Prostate gland (tissue), 2 donors: ENCODE measurements at regions not wholly inside any gene's neighbourhood (a gene's known extent, or its start where the extent isn't known, plus 50 kb on each side); places are given as distances from the start of the nearest gene placed in this dataset.
"Not testable (repeated sequence)": the region's sequence is repeated elsewhere in the genome, so short reads cannot be mapped to it uniquely, and the experiment has no call there.

Experiments
- DNase-seq: peaks from one replicate; pipeline ENCODE4 v3.0.0-alpha.2; 2019; ENCODE audit warnings: low spot score
- H3K27ac ChIP-seq, 2 donors: fragments of 200-600 bp; sonication (generic); 2 replicates each; pipeline ENCODE4 v1.5.1; 2017 to 2019
- H3K27me3 ChIP-seq: fragments of 200-600 bp; sonication (generic); replicated peaks from 2 replicates; pipeline ENCODE4 v1.5.1; 2019; ENCODE audit not compliant: insufficient read depth
- H3K36me3 ChIP-seq, 2 donors: fragments of 200-600 bp; sonication (generic); 1 replicate in 1 of 2; 2 replicates in 1 of 2; pipeline versions ENCODE4 v1.5.1 to v1.8.1; 2017 to 2019
- H3K4me1 ChIP-seq: fragments of 200-600 bp; sonication (generic); replicated peaks from 2 replicates; pipeline ENCODE4 v1.5.1; 2019
- H3K4me3 ChIP-seq, 2 donors: fragments of 200-600 bp; sonication (generic); 2 replicates each; pipeline ENCODE4 v1.5.1; 2017 to 2019
- H3K9me3 ChIP-seq: fragments of 200-600 bp; sonication (generic); 2 replicates; pipeline ENCODE4 v1.5.1; 2017
- POLR2A ChIP-seq: fragments of 450-650 bp; IDR thresholded peaks from one replicate; pipeline ENCODE4 v1.6.1; 2016; ENCODE audit warnings: antibody characterized with exemption, mild to moderate bottlenecking
- POLR2AphosphoS5 ChIP-seq: sonication (generic); formaldehyde crosslinking; IDR thresholded peaks from one replicate; pipeline ENCODE4 v1.6.1; 2017; ENCODE audit warnings: antibody characterized with exemption
- WGBS: methylation state at CpG from one replicate; pipeline ENCODE4 v1.1.5; 2018; 5-methylcytosine and 5-hydroxymethylcytosine counted together
- intact Hi-C: fragments of 100-400 bp; cut with DNase I; formaldehyde crosslinking; loops from one replicate; pipeline ENCODE4 v1.14.2; 2022
- TF ChIP-seq, protein P1 (sequence below), 4 experiments: fragments of 200-600 bp in 2 of 4; fragments of 450-650 bp in 2 of 4; sonication (generic) in 2 of 4; IDR thresholded peaks; 1 replicate in 3 of 4; 2 replicates in 1 of 4; pipeline ENCODE4 v1.5.1; 2016 to 2019; ENCODE audit warnings: antibody characterized with exemption in 4 of 4, mild to moderate bottlenecking in 2 of 4, moderate library complexity in 2 of 4

DNA sequence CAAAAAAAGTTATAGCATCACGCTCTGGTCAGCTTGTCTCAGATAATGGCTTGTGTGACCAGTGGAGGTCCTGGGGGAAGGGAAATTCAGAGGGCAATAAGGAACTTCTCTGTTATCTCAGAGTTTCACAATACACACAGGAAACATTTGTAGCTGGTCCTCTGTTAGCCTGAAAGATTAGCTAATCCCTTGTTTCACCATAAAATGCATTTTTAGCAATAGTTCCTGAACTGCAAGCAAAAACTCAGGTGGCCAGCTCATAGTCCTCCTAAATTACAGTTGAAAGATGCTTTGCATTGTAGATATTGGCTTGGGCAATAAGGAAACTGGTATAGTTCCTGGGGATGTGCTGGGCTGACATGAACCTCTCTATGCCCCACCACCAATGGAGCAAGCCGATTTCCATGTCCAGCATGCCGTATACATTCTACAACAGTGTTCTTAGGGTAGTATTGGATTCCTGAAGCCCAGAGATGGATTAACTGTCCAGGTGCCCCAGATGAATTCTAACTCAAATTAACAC lies 141.5 kb upstream of the TBL1XR1 start:
- H3K27ac ChIP-seq, result no peak overlapping the region
- 89% methylated on average over 3 of the region's 3 CpGs for WGBS
- H3K36me3 ChIP-seq, result no peaks in the 10 kb centered on the region
- intact Hi-C loops, result no loop called here
- no peaks in the 10 kb centered on the region for H3K4me1 ChIP-seq
- no peak for TF ChIP-seq POLR2A
- TF ChIP-seq, protein P1, sequence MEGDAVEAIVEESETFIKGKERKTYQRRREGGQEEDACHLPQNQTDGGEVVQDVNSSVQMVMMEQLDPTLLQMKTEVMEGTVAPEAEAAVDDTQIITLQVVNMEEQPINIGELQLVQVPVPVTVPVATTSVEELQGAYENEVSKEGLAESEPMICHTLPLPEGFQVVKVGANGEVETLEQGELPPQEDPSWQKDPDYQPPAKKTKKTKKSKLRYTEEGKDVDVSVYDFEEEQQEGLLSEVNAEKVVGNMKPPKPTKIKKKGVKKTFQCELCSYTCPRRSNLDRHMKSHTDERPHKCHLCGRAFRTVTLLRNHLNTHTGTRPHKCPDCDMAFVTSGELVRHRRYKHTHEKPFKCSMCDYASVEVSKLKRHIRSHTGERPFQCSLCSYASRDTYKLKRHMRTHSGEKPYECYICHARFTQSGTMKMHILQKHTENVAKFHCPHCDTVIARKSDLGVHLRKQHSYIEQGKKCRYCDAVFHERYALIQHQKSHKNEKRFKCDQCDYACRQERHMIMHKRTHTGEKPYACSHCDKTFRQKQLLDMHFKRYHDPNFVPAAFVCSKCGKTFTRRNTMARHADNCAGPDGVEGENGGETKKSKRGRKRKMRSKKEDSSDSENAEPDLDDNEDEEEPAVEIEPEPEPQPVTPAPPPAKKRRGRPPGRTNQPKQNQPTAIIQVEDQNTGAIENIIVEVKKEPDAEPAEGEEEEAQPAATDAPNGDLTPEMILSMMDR (IDR thresholded peaks at IDR 0.05), result no peak
- no peak for TF ChIP-seq POLR2AphosphoS5
- no peaks in the 10 kb centered on the region for H3K9me3 ChIP-seq
- H3K27me3 ChIP-seq, result no peaks in the 10 kb centered on the region
- no peak overlapping the region for H3K4me3 ChIP-seq
- no peak for DNase-seq

DNA sequence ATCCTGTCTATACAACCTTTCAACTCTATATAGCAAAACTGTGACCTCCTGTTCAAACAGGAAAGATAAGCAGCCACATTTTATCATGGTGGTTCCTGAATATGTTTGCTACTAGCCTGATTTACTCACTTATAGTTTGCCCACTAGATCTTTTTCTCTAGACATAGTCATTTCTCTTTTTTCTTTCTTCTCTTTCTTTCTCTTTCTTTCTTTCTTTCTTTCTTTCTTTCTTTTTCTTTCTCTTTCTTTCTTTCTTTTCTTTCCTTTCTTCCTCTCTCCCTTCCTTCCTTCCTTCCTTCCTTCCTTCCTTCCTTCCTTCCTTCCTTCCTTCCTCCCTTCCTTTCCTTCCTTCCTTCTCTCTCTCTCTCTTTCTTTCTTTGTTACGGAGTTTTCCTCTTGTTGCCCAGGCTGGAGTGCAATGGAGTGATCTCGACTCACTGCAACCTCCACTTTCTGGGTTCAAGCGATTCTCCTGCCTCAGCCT lies 142.0 kb upstream of the TBL1XR1 start:
- H3K4me3 ChIP-seq, DNase-seq, H3K9me3 ChIP-seq, intact Hi-C loops, H3K4me1 ChIP-seq, H3K27me3 ChIP-seq, H3K27ac ChIP-seq, H3K36me3 ChIP-seq: not testable (repeated sequence)
- WGBS, result 67% methylated on average over 3 of the region's 3 CpGs

DNA sequence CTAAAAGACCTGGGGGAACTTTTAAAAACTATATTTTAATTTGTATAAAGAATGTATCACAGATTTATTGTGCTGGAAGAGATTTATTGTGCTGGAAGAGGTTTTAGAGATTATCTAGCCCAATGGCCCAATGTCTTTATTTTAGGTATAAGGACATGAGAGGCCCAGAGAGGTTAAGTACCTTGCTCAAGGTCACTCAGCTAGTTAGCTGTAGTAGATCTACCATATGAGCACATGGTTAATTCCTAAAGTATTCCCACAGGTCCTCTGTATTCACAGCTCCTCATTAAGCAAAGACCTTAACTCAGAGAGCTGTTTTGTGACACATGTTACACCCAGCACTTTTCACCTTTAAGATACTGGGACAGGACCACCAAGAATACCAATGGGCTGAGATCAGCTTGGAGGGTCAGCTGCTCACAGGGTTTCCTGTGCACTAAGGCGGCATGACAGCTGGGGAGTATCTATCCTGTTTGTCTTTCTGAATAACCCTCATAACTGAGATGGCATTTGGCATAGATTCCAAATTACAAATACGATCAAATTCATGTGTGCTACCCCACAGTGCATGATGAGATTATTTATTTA lies 143.1 kb upstream of the TBL1XR1 start:
- Histone ChIP-seq H3K36me3 (no peaks in the 10 kb centered on the region), H3K4me3 (no peak overlapping the region), H3K27me3 (no peaks in the 10 kb centered on the region), H3K4me1 (peaks cover 3% of the 10 kb centered on the region), H3K27ac (no peak overlapping the region), H3K9me3 (no peaks in the 10 kb centered on the region)
- TF ChIP-seq, protein P1 (IDR thresholded peaks at IDR 0.05), result no peak
- no peak for TF ChIP-seq POLR2A
- no peak for TF ChIP-seq POLR2AphosphoS5
- no peak for DNase-seq
- intact Hi-C loops, result loop anchor here (5.0 kb wide), 1 partner anchor 48 kb away; no protein-coding TSS in a partner anchor
- WGBS, result 78% methylated on average over 2 of the region's 2 CpGs

DNA sequence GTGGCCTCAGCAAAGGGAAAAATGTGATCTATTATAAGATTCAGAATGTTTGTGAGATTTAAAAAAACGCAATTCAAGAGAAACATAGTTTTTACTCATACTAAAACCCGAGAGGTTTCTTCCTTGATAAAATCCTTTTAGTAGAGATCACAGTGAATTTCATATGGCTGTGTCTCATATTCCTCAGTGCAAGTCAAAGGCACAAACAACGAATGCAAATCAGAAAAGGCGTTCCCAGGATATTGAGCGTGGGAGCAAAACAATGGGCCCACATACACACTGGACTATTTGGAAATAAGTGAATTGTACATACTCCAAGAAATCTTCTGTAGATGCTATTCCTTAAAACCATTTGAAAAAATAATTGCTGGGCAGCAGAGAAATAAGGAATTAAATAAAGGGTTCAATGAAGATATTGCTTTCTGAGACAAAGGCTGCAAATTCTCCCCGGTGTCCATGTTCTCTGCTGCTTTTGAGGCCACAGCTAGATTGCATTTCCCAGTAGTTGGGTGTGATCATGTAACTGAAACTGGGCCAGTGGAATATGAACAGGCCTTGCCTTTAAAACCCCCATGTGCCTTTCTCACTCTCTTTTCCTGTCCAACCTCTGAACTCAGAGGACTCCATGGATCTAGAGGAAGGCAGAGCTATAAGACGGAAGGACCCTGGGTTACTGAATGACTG lies 144.6 kb upstream of the TBL1XR1 start:
- intact Hi-C loops, result loop anchor here (5.0 kb wide), 1 partner anchor 50 kb away; no protein-coding TSS in a partner anchor
- Histone ChIP-seq H3K36me3 (no peaks in the 10 kb centered on the region), H3K4me1 (peaks cover 4% of the 10 kb centered on the region), H3K27me3 (no peaks in the 10 kb centered on the region), H3K9me3 (no peaks in the 10 kb centered on the region), H3K27ac (no peak overlapping the region), H3K4me3 (no peak overlapping the region)
- no peak for TF ChIP-seq POLR2A
- no peak for DNase-seq
- 90% methylated on average over 7 of the region's 7 CpGs for WGBS

DNA sequence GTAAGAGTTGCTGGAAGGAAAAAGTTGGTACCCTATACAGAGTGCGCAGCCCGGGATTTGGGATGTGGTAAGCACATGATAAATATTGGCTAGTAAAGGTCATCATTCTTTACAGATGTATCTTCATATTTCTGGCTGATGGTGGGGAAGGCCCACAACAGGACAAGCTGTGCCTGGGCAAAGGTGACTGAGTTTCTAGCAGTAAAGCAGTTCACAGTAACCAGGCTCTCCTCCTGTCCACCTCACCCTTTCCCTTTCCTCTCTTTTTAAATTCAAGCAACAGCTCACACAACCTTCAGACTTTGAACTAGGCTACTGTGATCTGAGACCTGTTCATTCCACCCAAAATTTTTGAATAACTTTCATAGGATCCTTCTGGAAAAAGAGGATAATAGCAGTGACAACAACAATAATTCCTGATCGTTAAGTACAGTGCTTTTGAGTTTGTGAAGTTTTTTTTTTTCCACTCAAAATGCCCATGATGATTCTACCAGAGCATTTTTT lies 145.9 kb upstream of the TBL1XR1 start:
- H3K4me1 ChIP-seq, result peaks cover 4% of the 10 kb centered on the region
- H3K4me3 ChIP-seq, result no peak overlapping the region
- H3K27ac ChIP-seq, result no peak overlapping the region
- TF ChIP-seq, protein P1 (IDR thresholded peaks at IDR 0.05), result no peak
- TF ChIP-seq POLR2A, result no peak
- no peak for TF ChIP-seq POLR2AphosphoS5
- 92% methylated on average over 3 of the region's 3 CpGs for WGBS
- no peaks in the 10 kb centered on the region for H3K9me3 ChIP-seq
- no peaks in the 10 kb centered on the region for H3K36me3 ChIP-seq
- no peak for DNase-seq
- H3K27me3 ChIP-seq, result no peaks in the 10 kb centered on the region
- intact Hi-C loops, result loop anchor here (5.0 kb wide), 1 partner anchor 51 kb away; no protein-coding TSS in a partner anchor
